Left lung (tissue), 4 donors: ENCODE measurements at regions not wholly inside any gene's neighbourhood (a gene's known extent, or its start where the extent isn't known, plus 50 kb on each side); places are given as distances from the start of the nearest gene placed in this dataset.

ENCODE experiments used
- ATAC-seq: fragments of 200-7000 bp; cut with Tn5 transposase; one replicate; pipeline ENCODE4 v1.9.1; 2020; ENCODE audit warnings: moderate library complexity
- DNase-seq, 4 donors: peaks; one replicate each; pipeline ENCODE4 v3.0.0-alpha.2; 2013 to 2020
- H3K27ac ChIP-seq, 2 donors: fragments of 200-600 bp; sonication (generic) in 1 of 2; one replicate each; pipeline versions ENCODE4 v1.5.0 to v1.8.0; 2020 to 2021
- H3K27me3 ChIP-seq, 2 donors: fragments of 200-600 bp; sonication (generic) in 1 of 2; one replicate each; pipeline versions ENCODE4 v1.5.0 to v1.8.0; 2020 to 2021
- H3K36me3 ChIP-seq, 2 donors: fragments of 200-600 bp; sonication (generic) in 1 of 2; one replicate each; pipeline versions ENCODE4 v1.5.0 to v1.8.0; 2020 to 2021
- H3K4me1 ChIP-seq, 2 donors: fragments of 200-600 bp; one replicate each; pipeline ENCODE4 v1.8.0; 2021
- H3K4me3 ChIP-seq, 2 donors: fragments of 200-600 bp; sonication (generic) in 1 of 2; one replicate each; pipeline versions ENCODE4 v1.5.0 to v1.8.0; 2020 to 2021; ENCODE audit warnings: mild to moderate bottlenecking in 1 of 2
- H3K9me3 ChIP-seq, 2 donors: fragments of 200-600 bp; sonication (generic) in 1 of 2; one replicate each; pipeline versions ENCODE4 v1.5.0 to v1.8.0; 2020 to 2021
- intact Hi-C, 2 donors: fragments of 100-400 bp; cut with DNase I; formaldehyde crosslinking; loops; one replicate each; pipeline versions ENCODE4 v1.11.2 to v1.14.2; 2022
- TF ChIP-seq, protein P1 (sequence below), 2 donors: fragments of 200-600 bp; sonication (generic) in 1 of 2; IDR thresholded peaks; one replicate each; pipeline versions ENCODE4 v1.5.0 to v1.8.0; 2021; ENCODE audit warnings: antibody characterized with exemption in 2 of 2
- donor health status: DM: no; HTN: yes; CAD: no.
- donor health status: DM: no; HTN: no; CAD: no.

- Histone ChIP-seq H3K9me3 (peaks cover 0 to 6% of the 10 kb centered on the region in 2 donors), H3K4me1 (no peaks in the 10 kb centered on the region), H3K27ac (no peak overlapping the region), H3K36me3 (no peaks in the 10 kb centered on the region), H3K4me3 (no peak overlapping the region), H3K27me3 (no peaks in the 10 kb centered on the region)
- TF ChIP-seq, protein P1, sequence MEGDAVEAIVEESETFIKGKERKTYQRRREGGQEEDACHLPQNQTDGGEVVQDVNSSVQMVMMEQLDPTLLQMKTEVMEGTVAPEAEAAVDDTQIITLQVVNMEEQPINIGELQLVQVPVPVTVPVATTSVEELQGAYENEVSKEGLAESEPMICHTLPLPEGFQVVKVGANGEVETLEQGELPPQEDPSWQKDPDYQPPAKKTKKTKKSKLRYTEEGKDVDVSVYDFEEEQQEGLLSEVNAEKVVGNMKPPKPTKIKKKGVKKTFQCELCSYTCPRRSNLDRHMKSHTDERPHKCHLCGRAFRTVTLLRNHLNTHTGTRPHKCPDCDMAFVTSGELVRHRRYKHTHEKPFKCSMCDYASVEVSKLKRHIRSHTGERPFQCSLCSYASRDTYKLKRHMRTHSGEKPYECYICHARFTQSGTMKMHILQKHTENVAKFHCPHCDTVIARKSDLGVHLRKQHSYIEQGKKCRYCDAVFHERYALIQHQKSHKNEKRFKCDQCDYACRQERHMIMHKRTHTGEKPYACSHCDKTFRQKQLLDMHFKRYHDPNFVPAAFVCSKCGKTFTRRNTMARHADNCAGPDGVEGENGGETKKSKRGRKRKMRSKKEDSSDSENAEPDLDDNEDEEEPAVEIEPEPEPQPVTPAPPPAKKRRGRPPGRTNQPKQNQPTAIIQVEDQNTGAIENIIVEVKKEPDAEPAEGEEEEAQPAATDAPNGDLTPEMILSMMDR (IDR thresholded peaks at IDR 0.05) = no peak
- no peak for DNase-seq
- no peak for ATAC-seq
- intact Hi-C loops = no loop called here
These were observed 1355.4 kb downstream of the NSUN3 start for GRCh38 chr3:95418251-95418650.

GRCh38 chr3:95424279-95424678 lies 1361.4 kb downstream of the NSUN3 start:
- TF ChIP-seq, protein P1 (IDR thresholded peaks at IDR 0.05) = no peak
- H3K36me3 ChIP-seq = no peaks in the 10 kb centered on the region
- peaks cover 0 to 9% of the 10 kb centered on the region in 2 donors for H3K9me3 ChIP-seq
- H3K4me1 ChIP-seq = no peaks in the 10 kb centered on the region
- no peak overlapping the region for H3K27ac ChIP-seq
- H3K4me3 ChIP-seq = no peak overlapping the region
- DNase-seq = no peak
- no peaks in the 10 kb centered on the region for H3K27me3 ChIP-seq
- ATAC-seq = no peak
- intact Hi-C loops = no loop called here

DNA sequence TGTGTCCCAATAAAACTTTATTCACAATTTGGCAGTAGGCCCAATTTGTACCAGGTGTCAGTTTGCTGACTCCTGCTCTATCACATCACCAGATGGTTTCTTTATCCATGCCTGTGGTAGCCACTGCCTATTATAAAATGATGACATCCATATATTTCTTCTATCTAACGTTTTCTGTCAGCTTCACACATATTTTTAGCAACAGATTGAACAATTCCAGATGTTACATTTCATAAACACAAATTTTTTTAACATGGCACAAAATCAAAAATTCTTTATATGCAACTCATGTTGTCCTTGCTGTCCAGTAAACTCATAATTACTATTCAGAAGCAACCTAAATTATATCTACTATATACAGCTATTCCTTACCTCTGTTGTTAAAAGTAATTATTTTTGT lies 1371.6 kb downstream of the NSUN3 start:
- ATAC-seq = no peak

GRCh38 chr3:95437409-95437808 lies 1374.5 kb downstream of the NSUN3 start:
- TF ChIP-seq, protein P1 (IDR thresholded peaks at IDR 0.05) = no peak
- ATAC-seq (no peak), DNase-seq (no peak)
- Histone ChIP-seq H3K4me1 (no peaks in the 10 kb centered on the region), H3K9me3 (peaks cover 0 to 7% of the 10 kb centered on the region in 2 donors), H3K27me3 (no peaks in the 10 kb centered on the region), H3K27ac (no peak overlapping the region), H3K4me3 (no peak overlapping the region), H3K36me3 (no peaks in the 10 kb centered on the region)
- intact Hi-C loops = no loop called here

More for the DNA sequence above, 1371.6 kb downstream of the NSUN3 start:
- intact Hi-C loops = no loop called here
- no peak overlapping the region for H3K4me3 ChIP-seq
- peak in 2 of 4 donors; percentile 48 to 68 for DNase-seq
- TF ChIP-seq, protein P1 (IDR thresholded peaks at IDR 0.05) = no peak
- H3K36me3 ChIP-seq = no peaks in the 10 kb centered on the region
- no peaks in the 10 kb centered on the region for H3K4me1 ChIP-seq
- H3K9me3 ChIP-seq = peaks cover 0 to 7% of the 10 kb centered on the region in 2 donors
- no peak overlapping the region for H3K27ac ChIP-seq
- no peaks in the 10 kb centered on the region for H3K27me3 ChIP-seq

GRCh38 chr3:95438274-95438673 lies 1375.4 kb downstream of the NSUN3 start:
- H3K9me3 ChIP-seq = peaks cover 0 to 4% of the 10 kb centered on the region in 2 donors
- no peaks in the 10 kb centered on the region for H3K4me1 ChIP-seq
- H3K27ac ChIP-seq = no peak overlapping the region
- no peak overlapping the region for H3K4me3 ChIP-seq
- intact Hi-C loops = no loop called here
- H3K36me3 ChIP-seq = no peaks in the 10 kb centered on the region
- TF ChIP-seq, protein P1 (IDR thresholded peaks at IDR 0.05) = no peak
- H3K27me3 ChIP-seq = no peaks in the 10 kb centered on the region
- ATAC-seq (no peak), DNase-seq (no peak)
